Activated CD4-positive, alpha-beta T cell treated with anti-CD3 and anti-CD28 coated beads for 24 hours (primary cell): ENCODE measurements at regions not wholly inside any gene's neighbourhood (a gene's known extent, or its start where the extent isn't known, plus 50 kb on each side); places are given as distances from the start of the nearest gene placed in this dataset.
"Not testable (repeated sequence)": the region's sequence is repeated elsewhere in the genome, so short reads cannot be mapped to it uniquely, and the experiment has no call there.

Experiments used
- DNase-seq, 2 donors: peaks; one replicate each; pipeline ENCODE4 v3.0.0-alpha.2; 2020; ENCODE audit warnings: low read depth in 2 of 2

DNA sequence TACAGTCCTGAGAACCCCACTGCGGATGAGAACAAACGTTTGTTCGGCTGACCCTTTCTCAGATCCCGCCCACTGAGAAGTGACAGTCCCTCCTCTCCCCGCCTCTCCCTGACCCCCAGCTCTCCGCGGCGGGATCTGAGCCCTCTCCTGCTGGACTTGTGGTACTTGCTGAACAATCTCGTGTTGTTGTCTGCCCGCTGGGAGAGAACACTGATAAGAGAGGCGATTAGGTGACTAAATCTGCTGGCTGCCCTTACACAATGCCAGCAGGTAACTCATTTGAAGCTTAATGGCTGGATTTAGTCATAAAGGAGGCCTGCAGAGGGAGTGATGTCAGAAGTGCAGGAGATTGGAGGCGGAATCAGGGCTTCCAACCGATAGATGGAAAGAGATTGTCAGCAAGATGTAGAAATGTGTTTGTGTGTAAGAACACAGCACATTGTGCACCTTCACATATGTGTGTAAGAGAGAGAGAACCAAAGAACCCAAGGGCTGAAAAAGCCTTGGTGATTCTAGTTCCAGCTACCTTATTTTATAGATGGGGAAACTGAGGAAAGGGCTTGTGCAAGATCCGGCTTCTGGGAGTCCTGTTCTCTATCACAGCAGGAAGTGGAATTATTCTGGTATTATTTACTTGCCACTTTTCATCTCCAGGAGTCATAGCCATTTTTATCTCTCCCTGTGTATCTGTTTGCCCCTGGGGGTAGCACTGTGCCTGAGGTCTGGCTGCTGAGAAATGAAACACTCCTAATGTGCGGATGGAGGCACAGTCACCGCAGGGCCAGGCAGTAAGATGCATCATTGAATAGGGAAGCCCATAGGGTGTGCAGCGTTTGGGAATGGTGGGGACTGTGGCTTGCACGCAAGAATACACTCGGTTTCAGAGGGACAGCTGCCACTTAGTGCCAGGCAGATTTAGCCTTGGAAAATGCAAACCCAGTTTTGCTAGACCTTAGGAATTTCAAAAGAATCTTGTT lies 203.7 kb upstream of the MSX2 start:
- DNase-seq, result no peak

DNA sequence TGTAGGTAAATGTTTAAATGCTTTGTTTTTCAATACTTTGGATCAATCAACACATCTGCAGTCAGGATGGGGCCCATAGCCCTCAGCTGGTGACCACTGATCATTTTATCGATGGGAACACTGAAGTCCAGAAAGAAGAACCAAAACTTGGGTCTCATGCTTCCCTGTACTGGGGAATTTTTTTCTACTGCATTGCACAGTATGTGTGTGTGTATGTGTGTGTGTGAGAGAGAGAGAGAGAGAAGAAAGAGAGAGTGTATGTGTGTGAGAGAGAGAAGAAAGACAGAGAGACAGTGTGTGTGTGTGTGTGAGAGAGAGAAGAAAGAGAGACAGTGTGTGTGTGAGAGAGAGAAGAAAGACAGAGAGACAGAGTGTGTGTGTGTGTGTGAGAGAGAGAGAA lies 202.9 kb upstream of the MSX2 start:
- DNase-seq, result no peak

DNA sequence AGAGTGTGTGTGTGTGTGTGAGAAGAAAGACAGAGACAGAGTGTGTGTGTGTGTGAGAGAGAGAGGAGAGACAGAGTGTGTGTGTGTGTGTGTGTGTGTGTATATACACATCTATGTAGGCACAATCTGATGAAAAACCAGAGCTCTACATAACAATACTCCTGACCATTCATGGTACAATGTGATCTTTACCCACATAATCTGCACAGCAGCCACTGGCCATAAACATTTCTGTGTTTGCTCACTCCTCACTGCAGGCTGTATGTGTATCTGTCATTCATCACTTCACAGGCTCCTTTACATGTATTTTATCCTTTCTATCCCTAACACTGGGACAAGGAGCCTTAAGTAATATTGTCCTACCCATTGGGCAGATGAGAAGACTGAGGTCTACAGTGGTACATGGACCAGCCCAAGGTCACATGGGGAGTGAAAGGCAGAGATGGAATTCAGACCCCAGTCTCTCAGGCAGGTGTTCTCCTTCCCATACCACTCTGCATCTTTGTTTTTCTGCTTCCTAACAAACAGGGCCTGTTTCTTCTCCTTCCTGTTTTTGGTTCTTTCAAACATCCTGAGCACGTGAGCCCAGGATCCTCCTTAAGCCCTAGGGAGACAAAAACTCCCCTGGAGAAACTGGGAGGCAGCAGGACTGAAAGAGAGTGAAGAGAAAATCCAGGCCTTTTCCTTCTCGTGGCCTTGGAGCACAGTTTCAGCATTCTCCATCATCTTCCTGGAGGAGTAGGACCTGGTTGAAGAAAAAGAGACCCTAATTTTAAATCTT lies 201.7 kb upstream of the MSX2 start:
- no peak for DNase-seq

DNA sequence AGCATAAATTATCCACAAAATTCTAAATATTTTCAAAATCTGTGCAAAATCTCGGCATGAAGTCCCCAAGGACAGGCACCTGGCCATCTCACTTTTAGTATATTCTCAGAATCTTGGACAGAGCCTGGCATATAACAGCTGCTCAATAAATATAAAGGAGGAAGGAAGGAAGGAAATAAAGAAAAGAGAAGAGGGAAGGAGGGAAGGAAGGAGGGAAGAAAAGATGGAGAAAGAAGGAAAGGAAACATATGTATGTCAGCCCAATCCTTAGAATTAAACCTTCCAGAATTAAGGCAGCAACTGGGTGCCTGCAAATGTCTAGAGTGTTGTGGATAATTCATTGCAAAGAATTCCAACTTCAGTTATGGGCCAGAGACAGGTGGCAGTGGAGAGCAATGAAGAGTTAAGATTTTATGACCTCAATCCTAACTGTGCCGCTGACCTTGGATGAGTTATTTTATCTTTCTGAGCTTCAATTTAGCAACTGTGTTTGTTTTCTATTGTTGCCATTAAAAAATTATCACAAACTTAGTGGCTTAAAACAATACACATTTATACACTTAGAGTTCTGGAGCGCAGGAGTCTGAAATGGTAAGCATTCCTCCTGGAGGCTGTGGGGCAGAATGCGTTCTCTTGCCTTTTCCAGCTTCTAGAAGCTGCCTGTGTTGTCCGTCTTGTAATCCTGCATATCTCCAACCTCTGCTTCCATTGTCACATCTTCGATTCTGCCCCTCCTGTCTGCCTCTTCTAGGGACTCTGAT lies 200.9 kb upstream of the MSX2 start:
- no peak for DNase-seq

DNA sequence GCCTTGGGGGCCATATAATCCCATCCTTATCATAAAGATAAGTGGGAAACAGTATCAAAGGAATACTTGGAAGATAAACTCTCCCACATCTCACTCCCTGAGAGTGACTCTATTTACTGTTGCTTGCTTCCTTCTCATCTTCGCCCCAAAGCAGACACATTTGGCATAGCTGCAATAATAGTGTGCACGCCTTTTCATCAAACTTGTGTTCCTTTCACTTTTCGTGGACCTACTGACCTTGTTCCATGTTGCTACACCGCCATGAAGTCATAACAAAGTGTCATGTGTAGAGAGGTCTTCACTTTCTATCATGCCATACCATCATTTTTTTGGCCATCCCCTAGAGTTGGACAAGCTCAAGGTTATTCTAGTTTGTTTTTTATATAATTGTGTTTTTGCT lies 200.0 kb upstream of the MSX2 start:
- no peak for DNase-seq

DNA sequence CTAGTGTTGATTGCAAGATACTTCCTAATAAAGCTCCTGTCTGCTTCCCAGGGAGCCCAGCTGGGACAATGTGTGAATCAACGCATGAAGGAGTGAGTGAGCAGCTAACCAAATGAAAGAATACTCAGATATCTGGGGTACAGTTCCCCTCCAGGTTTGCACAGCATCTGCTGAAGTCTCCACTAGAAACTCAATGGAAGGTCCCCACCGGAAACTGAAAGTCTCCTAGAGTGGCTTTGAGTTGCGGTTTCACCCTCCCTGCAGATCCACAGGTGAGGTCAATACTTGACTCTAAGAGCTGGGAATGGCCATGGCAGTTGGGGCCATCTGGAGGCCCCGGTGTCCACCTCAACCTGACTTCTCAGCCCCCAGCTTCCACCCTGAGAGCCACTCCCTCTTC lies 198.2 kb upstream of the MSX2 start:
- no peak for DNase-seq

DNA sequence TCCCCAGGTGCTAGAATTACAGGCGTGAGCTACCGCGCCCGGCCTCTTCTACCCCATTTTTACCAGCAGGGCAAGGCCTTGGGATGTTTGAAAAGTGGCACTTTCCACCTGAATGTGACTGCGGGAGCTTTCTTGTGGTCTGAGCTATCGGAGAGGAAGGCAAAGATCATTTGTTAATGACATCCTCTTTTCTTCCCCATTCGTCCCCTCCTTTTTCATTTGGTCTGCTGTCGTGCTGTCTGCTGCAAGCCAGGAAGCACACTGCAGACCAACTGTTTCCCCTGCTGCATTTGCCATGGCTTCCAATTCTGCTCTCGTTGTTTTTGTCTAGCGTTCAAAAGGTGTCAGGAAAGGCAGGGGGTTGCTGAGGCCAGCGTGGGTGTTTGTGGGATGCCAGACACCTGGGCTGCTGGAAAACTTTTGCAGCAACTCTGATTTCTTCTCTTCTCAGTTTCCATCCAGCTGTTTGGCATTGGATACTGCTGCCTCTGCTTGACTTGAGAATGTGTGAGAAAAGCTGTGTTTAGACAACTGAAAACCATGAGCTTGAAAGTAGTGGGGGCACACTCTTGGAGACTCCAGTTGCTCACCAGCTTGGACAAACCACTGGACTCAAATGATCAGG lies 196.4 kb upstream of the MSX2 start:
- DNase-seq, result no peak

DNA sequence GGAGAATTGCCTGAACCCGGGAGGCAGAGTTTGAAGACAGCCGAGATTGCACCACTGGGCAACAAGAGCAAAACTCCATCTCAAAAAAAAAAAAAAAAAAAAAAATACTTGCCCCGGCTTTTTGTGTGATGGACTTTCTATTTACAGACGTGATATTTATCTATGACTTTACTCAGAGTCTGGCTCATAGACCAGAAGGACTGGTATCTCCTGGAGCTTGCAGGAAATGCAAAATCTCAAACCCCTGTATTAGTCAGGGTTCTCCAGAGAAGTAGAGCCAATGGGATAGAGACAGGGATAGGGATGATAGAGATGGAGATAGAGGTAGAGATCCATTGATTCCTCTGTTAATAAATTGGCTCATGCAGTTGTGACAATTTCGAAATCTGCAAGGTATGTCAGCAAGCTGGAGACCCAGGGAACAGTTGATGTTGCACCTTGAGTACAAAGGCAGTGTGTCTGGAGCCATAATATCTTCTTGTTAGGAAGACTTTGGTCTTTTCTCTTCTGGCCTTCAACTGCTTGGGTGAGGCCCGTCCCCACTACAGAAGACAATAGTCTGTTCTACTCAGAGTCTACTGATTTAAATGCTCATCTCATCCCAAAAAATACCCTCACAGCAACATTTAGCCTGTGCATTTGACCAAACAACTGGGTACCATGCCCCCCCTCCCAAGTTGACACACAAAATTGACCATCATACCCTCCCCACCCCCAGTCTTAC lies 195.4 kb upstream of the MSX2 start:
- DNase-seq, result no peak

DNA sequence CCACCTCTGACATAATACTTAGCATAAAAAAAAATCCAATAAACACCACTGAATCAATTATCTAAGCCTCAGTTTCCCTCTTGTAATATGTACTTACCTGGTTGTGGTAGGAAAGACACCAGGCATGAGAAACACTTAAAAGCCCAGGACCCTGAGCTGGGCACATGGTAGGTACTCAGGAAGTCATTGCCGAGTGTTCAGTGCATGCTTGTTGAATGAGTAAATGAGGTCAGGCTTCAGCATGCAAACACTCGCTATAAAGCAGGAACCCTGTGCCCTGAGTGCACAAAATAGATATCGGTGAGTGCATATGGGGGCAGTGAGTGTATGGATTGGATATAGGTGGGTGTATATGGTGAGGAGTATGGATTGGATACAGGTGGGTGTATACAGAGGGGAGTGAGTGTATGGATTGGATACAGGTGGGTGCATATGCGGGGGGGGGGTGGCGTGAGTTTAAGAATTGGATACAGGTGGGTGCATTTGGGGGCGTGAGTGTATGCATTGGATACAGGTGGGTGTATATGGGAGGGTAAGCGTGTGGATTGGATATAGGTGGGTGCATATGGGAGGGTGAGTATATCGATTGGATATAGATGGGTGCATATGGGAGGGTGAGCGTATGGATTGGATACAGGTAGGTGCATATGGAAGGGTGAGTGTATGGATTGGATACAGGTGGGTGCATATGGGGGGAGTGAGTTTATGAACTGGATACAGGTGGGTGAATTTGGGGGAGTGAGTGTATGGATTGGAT lies 194.3 kb upstream of the MSX2 start:
- DNase-seq, result no peak

DNA sequence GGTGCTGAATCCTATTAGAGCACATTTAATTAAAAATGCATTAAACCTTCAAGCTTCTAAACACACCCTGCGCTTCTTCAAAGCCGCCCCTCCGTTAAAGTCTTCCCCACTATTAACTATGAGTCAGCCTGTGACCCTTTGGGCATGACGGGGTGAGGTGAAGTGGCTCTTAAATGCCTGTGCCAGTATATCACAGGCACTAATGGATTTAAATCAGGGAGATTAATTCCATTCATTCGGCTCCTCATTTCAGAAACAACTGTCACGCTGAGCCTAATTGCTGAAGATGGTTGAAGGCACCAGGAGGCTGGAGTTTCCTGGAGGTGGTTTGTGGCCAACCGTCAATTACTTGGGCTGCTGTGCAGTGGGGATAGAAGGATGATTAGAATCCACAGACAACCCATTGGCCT lies 192.6 kb upstream of the MSX2 start:
- no peak for DNase-seq

DNA sequence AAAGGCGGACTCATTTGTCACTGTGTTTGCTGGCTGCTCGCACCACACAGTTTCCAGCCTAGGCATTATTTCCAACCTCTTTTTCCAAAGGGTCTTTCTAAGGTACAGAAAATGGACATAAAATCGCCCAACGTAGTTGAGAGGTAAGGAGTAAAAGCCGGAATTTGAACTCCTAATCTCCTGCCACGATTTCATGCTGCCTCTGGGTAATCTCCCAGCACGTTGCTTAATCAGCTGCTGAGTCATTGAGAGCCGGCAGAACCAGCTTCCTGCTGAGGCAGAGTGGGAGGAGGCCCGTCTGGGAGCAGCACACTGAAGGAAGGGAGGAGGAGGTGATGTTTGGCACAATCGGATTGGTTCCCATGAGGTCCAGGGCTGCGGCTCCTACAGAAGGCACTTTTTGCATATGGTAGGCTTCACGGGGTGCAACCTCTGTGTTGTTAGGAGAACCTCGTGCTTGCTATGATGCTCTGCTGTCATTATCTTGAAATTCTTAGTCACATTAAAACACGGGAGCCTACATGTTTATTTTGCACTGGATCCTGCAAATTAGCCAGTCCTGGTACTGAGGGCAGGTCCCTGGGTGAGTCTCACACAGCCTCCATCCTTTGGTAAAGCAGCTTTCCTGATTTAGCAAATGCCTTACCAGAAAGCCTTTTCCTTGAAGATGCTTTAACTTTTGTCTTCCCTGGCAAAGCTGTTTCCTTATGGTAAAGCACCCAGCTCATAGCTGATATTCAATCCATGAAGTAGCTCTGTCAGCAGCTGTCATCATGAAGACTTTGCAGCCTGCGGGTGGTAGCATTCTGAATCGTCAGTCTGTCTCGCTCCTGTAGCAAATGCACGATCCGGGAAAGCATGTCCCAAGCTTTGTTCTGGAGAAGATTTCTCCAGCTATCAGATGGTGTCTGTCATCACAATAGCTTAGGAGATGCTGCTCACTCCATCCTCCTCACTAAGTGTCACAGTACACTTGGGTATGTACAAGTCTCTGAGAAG lies 191.6 kb upstream of the MSX2 start:
- DNase-seq, result no peak

DNA sequence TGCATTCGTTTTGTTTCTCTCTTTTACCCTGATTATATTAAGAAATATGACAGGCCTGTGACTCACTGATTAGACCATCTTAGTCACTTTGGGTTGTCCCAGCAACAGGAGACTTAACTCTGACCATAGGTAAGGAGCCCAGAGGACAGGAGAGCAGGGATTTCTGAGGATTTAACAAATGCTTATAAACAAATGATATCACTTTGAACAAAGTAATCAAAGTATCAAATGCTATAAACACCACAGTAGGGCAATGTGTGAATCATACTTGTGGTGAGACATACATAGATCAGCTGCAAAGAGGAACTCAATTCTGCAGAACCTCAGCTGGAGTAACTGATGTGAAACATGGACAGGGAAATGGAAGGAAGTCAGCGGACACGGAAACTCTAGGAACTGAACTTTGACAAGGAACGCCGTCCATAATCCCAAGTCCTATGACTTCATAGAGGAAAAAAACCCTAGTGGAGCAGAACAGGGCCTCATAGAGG lies 190.6 kb upstream of the MSX2 start:
- no peak for DNase-seq

DNA sequence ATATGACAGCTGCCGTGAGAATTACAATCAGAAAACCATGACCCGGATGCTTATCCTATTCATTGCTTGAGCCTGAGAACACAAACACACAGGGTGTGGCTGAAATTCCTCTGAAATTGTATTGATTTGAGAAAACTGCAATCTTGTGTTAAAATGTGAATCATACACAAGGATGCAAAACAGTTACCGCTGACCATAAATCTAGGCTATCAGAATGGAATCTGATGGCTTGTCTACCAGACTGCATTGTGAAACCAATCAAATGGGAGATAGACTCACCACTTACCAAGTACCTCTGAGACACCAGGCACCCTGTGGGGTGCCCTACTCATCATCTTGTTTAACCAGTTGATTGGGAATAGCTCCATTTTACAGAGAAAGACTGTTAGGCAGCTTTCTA lies 188.7 kb upstream of the MSX2 start:
- no peak for DNase-seq

DNA sequence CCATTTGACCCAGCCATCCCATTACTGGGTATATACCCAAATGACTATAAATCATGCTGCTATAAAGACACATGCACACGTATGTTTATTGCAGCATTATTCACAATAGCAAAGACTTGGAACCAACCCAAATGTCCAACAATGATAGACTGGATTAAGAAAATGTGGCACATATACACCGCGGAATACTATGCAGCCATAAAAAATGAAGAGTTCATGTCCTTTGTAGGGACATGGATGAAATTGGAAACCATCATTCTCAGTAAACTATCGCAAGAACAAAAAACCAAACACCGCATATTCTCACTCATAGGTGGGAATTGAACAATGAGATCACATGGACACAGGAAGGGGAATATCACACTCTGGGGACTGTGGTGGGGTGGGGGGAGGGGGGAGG lies 184.6 kb upstream of the MSX2 start:
- not testable (repeated sequence) for DNase-seq

DNA sequence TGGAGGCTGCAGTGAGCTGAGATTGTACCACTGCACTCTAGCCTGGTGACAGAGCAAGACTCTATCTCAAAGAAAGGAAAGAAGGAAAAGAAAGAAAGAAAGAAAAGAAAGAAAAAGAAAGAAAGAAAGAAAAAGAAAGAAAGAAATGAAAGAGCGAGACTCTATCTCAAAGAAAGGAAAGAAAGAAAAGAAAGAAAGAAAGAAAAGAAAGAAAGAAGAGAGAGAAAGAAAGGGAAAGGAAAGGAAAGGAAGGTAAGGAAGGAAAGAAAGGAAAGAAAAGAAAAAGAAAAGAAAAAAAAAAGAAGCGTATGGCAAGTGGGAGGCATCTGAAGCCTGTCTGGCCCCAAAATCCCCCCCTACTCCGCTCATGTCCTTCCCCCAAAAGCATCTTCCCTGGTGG lies 182.3 kb upstream of the MSX2 start:
- no peak for DNase-seq

DNA sequence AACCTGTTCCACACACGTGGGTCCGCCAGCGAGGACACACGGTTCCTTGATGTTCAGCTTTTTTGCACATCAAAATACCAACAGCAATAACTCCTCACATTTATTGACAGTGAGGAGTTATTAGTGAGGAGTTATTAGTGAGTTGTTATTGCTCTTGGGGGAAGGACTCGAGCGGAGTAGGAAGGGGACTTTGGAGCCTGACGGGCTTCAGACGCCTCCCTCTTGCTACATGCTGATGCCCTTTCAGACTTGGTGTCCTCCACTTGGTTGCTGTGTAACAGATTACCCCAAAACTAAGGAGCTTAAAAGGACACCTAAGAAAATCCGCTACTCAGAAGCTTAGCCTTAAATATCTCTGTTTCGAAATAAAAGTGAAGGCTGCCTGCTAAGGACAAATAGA lies 181.9 kb upstream of the MSX2 start:
- no peak for DNase-seq

DNA sequence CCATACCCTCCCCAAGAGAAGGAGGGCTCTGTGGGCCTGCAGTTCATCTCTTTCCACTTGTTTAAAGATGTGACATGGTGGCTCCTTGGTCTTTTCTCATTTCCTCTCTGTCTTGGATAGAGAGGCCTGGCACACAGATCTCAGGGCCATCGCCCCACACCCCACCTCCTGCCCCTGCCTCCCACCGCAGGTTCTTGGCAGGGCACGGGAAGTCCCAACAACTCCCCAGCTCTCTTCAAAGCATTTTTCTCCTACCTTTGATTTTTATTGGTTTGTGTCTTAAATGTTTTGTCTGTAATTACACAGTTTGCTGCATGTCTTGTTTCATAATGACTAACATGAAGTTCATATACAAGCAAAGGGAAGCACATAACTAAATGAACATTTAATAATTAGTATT lies 178.5 kb upstream of the MSX2 start:
- DNase-seq, result no peak

DNA sequence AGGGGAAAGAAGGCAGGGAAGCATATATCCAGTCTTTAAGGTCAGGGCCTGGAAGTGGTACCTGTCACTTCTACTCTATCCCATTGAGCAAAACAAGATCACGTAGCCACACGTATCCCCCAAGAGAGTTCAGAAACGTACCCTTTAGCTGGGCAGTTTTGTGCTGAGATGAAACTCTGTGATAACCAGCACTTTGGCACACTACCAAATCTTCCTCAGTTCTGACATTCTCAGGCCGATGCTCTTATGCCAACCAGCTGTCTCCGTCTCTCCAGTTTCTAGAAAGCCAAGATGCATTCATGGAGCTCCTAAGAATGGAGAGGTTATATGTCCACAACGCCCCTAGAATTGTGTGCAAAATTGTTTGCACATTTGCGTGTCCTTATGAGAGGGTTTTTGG lies 176.6 kb upstream of the MSX2 start:
- no peak for DNase-seq

DNA sequence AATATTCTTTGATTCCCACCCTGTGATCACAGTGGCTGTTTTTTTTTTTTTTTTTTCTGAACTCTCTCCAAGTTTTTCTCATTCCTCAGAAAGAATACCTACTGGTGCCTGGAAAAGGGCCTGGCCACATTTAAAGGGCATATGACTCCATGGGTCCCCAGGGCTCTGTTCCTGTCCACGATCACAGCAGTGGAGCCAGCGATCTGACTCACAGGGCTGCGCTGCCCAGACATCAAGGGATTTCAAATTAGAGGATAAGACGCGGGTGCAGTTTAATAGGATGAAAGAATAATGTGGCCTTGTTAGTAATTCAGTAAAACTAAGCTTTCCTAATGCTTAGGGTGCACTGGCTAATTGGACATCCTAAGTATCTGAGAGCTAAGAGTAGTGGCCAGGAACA lies 175.1 kb upstream of the MSX2 start:
- no peak for DNase-seq
